GM23338 (cell line): ENCODE measurements at regions not wholly inside any gene's neighbourhood (a gene's known extent, or its start where the extent isn't known, plus 50 kb on each side); places are given as distances from the start of the nearest gene placed in this dataset.

Source experiments
- ATAC-seq: fragments of 200-7000 bp; cut with Tn5 transposase; 3 replicates; pipeline ENCODE4 v1.9.1; 2020
- DNase-seq: peaks from one replicate; pipeline ENCODE4 v3.0.0-alpha.2; 2015; ENCODE audit warnings: low spot score
- H2AFZ ChIP-seq: fragments of 200-600 bp; sonication (generic); 2 replicates; pipeline ENCODE4 v1.8.0; 2016; ENCODE audit warnings: antibody characterized with exemption, mild to moderate bottlenecking, moderate library complexity
- H3F3A ChIP-seq: fragments of 200-600 bp; sonication (generic); replicated peaks from 2 replicates; pipeline ENCODE4 v1.8.0; 2017; ENCODE audit warnings: antibody characterized with exemption, mixed run types, low read depth
- H3K27ac ChIP-seq: fragments of 200-600 bp; sonication (generic); 2 replicates; pipeline ENCODE4 v1.6.1; 2016; ENCODE audit warnings: low read depth
- H3K27me3 ChIP-seq: fragments of 200-600 bp; sonication (generic); 2 replicates; pipeline ENCODE4 v1.8.0; 2016; ENCODE audit warnings: mild to moderate bottlenecking, mixed run types, moderate library complexity; ENCODE audit not compliant: insufficient read depth
- H3K36me3 ChIP-seq: fragments of 200-600 bp; sonication (generic); 2 replicates; pipeline ENCODE4 v1.8.0; 2016; ENCODE audit warnings: mild to moderate bottlenecking; ENCODE audit not compliant: insufficient read depth
- H3K4me1 ChIP-seq: fragments of 200-600 bp; sonication (generic); 2 replicates; pipeline ENCODE4 v1.8.0; 2016; ENCODE audit warnings: mild to moderate bottlenecking, moderate library complexity; ENCODE audit not compliant: insufficient read depth
- H3K4me2 ChIP-seq: fragments of 200-600 bp; sonication (generic); 2 replicates; pipeline ENCODE4 v1.7.1; 2017; ENCODE audit warnings: mixed run types
- H3K4me3 ChIP-seq: fragments of 200-600 bp; sonication (generic); 2 replicates; pipeline ENCODE4 v1.6.1; 2016; ENCODE audit warnings: mixed run types
- H3K79me2 ChIP-seq: fragments of 200-600 bp; sonication (generic); replicated peaks from 2 replicates; pipeline ENCODE4 v1.8.0; 2017; ENCODE audit warnings: mild to moderate bottlenecking; ENCODE audit not compliant: insufficient read depth
- H3K9me2 ChIP-seq: fragments of 200-600 bp; sonication (generic); 2 replicates; pipeline ENCODE4 v1.8.0; 2017; ENCODE audit not compliant: insufficient read depth
- H4K20me1 ChIP-seq: fragments of 200-600 bp; sonication (generic); replicated peaks from 2 replicates; pipeline ENCODE4 v1.8.0; 2017; ENCODE audit warnings: mild to moderate bottlenecking; ENCODE audit not compliant: insufficient read depth
- H3K27ac Mint-ChIP-seq: 2 replicates; pipeline ENCODE4 v1.8.0; 2020; ENCODE audit warnings: inconsistent platforms, mild to moderate bottlenecking, moderate library complexity, mixed read lengths
- H3K27me3 Mint-ChIP-seq: 3 replicates; pipeline ENCODE4 v1.8.0; 2022; ENCODE audit warnings: low read depth, mild to moderate bottlenecking, moderate library complexity, mixed read lengths, inconsistent platforms; ENCODE audit not compliant: insufficient read depth, poor library complexity
- H3K36me3 Mint-ChIP-seq: 3 replicates; pipeline ENCODE4 v1.8.0; 2021; ENCODE audit warnings: low read depth, mild to moderate bottlenecking, inconsistent platforms, moderate library complexity, mixed read lengths
- H3K4me1 Mint-ChIP-seq: 3 replicates; pipeline ENCODE4 v1.8.0; 2020; ENCODE audit warnings: mild to moderate bottlenecking, inconsistent platforms, mixed read lengths
- H3K4me3 Mint-ChIP-seq: 3 replicates; pipeline ENCODE4 v1.8.0; 2021; ENCODE audit warnings: moderate library complexity, mild to moderate bottlenecking, inconsistent platforms, mixed read lengths
- H3K9me3 Mint-ChIP-seq: 3 replicates; pipeline ENCODE4 v1.8.0; 2020; ENCODE audit warnings: moderate library complexity, mild to moderate bottlenecking, inconsistent platforms, mixed read lengths
- CREB1 ChIP-seq: fragments of 250-450 bp; sonication (Bioruptor Pico); IDR thresholded peaks from 2 replicates; pipeline ENCODE4 v1.5.0; 2020; ENCODE audit warnings: low read depth, mild to moderate bottlenecking, moderate library complexity
- ETS1 ChIP-seq: IDR thresholded peaks from 2 replicates; pipeline ENCODE4 v1.6.1; 2016; ENCODE audit warnings: antibody characterized with exemption
- EZH2 ChIP-seq: fragments of 200-600 bp; sonication (generic); IDR thresholded peaks from one replicate; pipeline ENCODE4 v1.8.0; 2017; ENCODE audit warnings: antibody characterized with exemption, mild to moderate bottlenecking, low read depth; ENCODE audit not compliant: unreplicated experiment
- JUNB ChIP-seq: IDR thresholded peaks from one replicate; pipeline ENCODE4 v1.6.1; 2016; ENCODE audit warnings: antibody characterized with exemption; ENCODE audit not compliant: unreplicated experiment
- POLR2AphosphoS5 ChIP-seq: IDR thresholded peaks from 2 replicates; pipeline ENCODE4 v1.6.1; 2016; ENCODE audit warnings: antibody characterized with exemption, low read depth
- STAT1 ChIP-seq: IDR thresholded peaks from one replicate; pipeline ENCODE4 v1.6.1; 2016; ENCODE audit warnings: antibody characterized with exemption; ENCODE audit not compliant: unreplicated experiment
- TF ChIP-seq, protein P1 (sequence below), 2 experiments: fragments of 200-600 bp in 1 of 2; sonication (generic) in 1 of 2; conservative IDR thresholded peaks; 2 replicates each; pipeline versions ENCODE4 v1.5.1 to v1.6.1; 2016 to 2017; ENCODE audit warnings: antibody characterized with exemption in 2 of 2, low read depth in 2 of 2, mild to moderate bottlenecking in 2 of 2, moderate library complexity in 1 of 2

DNA sequence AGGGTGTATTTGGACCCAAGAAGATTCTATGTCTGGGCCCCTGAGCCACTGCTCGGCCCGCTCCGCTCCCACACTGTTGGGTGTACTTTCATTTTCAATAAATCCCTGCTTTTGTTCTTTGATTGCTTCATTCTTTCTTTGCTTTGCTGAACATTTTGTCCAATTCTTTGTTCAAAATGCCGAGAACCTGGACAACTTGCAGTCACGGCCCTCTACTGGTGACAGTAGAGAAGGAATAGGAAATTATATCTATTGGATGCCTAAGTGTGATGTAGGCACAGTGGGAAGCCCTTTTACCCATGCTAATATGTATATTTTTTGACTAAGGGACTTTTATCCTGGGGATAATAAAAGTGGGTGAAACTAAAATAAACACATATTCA is 340.8 kb downstream of the LRRC3B start:
- Histone ChIP-seq H3K36me3 (no peaks in the 10 kb centered on the region), H3K27me3 (no peaks in the 10 kb centered on the region), H3K9me2 (peaks cover 13% of the 10 kb centered on the region; the same call in 1 of the 2 replicates), H3K79me2 (no peaks in the 10 kb centered on the region), H4K20me1 (no peaks in the 10 kb centered on the region), H3K27ac (no peak overlapping the region), H3K4me1 (no peaks in the 10 kb centered on the region), H3K4me3 (no peak overlapping the region), H3K4me2 (no peak overlapping the region), H3F3A (no peaks in the 10 kb centered on the region), H2AFZ (no peak overlapping the region)
- Mint-ChIP-seq H3K27me3 (no peaks in the 10 kb centered on the region), H3K4me3 (no peak overlapping the region), H3K9me3 (peaks cover 2% of the 10 kb centered on the region; the same call in 1 of the 3 replicates), H3K4me1 (no peaks in the 10 kb centered on the region), H3K27ac (no peak overlapping the region), H3K36me3 (no peaks in the 10 kb centered on the region; the same call in 2 of the 3 replicates)
- DNase-seq, result peak; percentile 26
- TF ChIP-seq EZH2 (no peak), CREB1 (CRISPR knock-in tag) (no peak)
- TF ChIP-seq, protein P1, sequence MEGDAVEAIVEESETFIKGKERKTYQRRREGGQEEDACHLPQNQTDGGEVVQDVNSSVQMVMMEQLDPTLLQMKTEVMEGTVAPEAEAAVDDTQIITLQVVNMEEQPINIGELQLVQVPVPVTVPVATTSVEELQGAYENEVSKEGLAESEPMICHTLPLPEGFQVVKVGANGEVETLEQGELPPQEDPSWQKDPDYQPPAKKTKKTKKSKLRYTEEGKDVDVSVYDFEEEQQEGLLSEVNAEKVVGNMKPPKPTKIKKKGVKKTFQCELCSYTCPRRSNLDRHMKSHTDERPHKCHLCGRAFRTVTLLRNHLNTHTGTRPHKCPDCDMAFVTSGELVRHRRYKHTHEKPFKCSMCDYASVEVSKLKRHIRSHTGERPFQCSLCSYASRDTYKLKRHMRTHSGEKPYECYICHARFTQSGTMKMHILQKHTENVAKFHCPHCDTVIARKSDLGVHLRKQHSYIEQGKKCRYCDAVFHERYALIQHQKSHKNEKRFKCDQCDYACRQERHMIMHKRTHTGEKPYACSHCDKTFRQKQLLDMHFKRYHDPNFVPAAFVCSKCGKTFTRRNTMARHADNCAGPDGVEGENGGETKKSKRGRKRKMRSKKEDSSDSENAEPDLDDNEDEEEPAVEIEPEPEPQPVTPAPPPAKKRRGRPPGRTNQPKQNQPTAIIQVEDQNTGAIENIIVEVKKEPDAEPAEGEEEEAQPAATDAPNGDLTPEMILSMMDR (conservative IDR thresholded peaks at IDR 0.05; ENCODE audit: low read depth in 2 of 2), result peak; percentile 52 to 72
- ATAC-seq, result no peak

- Mint-ChIP-seq H3K9me3 (peaks cover 2% of the 10 kb centered on the region; the same call in 1 of the 3 replicates), H3K27ac (no peak overlapping the region), H3K27me3 (no peaks in the 10 kb centered on the region), H3K4me1 (no peaks in the 10 kb centered on the region), H3K36me3 (no peaks in the 10 kb centered on the region; the same call in 2 of the 3 replicates), H3K4me3 (no peak overlapping the region)
- DNase-seq (no peak), ATAC-seq (no peak)
- H3K9me2 ChIP-seq, result peaks cover 15% of the 10 kb centered on the region; the same call in 1 of the 2 replicates
- H3K4me1 ChIP-seq, result no peaks in the 10 kb centered on the region
- H2AFZ ChIP-seq, result peak overlapping the region; percentile 56; the same call in 1 of the 2 replicates
- H3F3A ChIP-seq, result no peaks in the 10 kb centered on the region
- no peaks in the 10 kb centered on the region for H3K79me2 ChIP-seq
- H3K27me3 ChIP-seq, result no peaks in the 10 kb centered on the region
- H3K4me2 ChIP-seq, result no peak overlapping the region
- no peaks in the 10 kb centered on the region for H4K20me1 ChIP-seq
- H3K36me3 ChIP-seq, result no peaks in the 10 kb centered on the region
- TF ChIP-seq CREB1 (CRISPR knock-in tag), result no peak
- TF ChIP-seq EZH2, result no peak
- TF ChIP-seq POLR2AphosphoS5, result no peak
- no peak overlapping the region for H3K4me3 ChIP-seq
- H3K27ac ChIP-seq, result no peak overlapping the region
Measured at GRCh38 chr3:26964313-26964712, 341.7 kb downstream of the LRRC3B start.

GRCh38 chr3:26964836-26965235 is 342.3 kb downstream of the LRRC3B start:
- H3F3A ChIP-seq, result no peaks in the 10 kb centered on the region
- Mint-ChIP-seq H3K36me3 (no peaks in the 10 kb centered on the region; the same call in 2 of the 3 replicates), H3K27me3 (no peaks in the 10 kb centered on the region), H3K4me3 (no peak overlapping the region), H3K27ac (no peak overlapping the region), H3K9me3 (peaks cover 2% of the 10 kb centered on the region; the same call in 1 of the 3 replicates), H3K4me1 (no peaks in the 10 kb centered on the region)
- no peaks in the 10 kb centered on the region for H3K4me1 ChIP-seq
- ATAC-seq (no peak), DNase-seq (no peak)
- H3K27ac ChIP-seq, result no peak overlapping the region
- H3K36me3 ChIP-seq, result no peaks in the 10 kb centered on the region
- H2AFZ ChIP-seq, result peak overlapping the region; percentile 56; the same call in 1 of the 2 replicates
- no peaks in the 10 kb centered on the region for H3K27me3 ChIP-seq
- peaks cover 15% of the 10 kb centered on the region; the same call in 1 of the 2 replicates for H3K9me2 ChIP-seq
- H3K79me2 ChIP-seq, result no peaks in the 10 kb centered on the region
- H3K4me2 ChIP-seq, result no peak overlapping the region
- TF ChIP-seq ETS1, result no peak
- no peak for TF ChIP-seq STAT1
- TF ChIP-seq, protein P1 (conservative IDR thresholded peaks at IDR 0.05; ENCODE audit: low read depth in 2 of 2), result no peak
- TF ChIP-seq JUNB, result no peak
- TF ChIP-seq CREB1 (CRISPR knock-in tag), result no peak
- H4K20me1 ChIP-seq, result no peaks in the 10 kb centered on the region
- no peak overlapping the region for H3K4me3 ChIP-seq
